H9 (cell line): ENCODE measurements at regions not wholly inside any gene's neighbourhood (a gene's known extent, or its start where the extent isn't known, plus 50 kb on each side); places are given as distances from the start of the nearest gene placed in this dataset.

Experiments used
- DNase-seq: peaks from one replicate; pipeline ENCODE4 v3.0.0-alpha.2; 2017
- H2AFZ ChIP-seq: one replicate; pipeline ENCODE4 v1.6.1; 2013; ENCODE audit warnings: mild to moderate bottlenecking, low read length, control low read depth, moderate library complexity
- H2AK5ac ChIP-seq: 2 replicates; pipeline ENCODE4 v1.6.1; 2013; ENCODE audit warnings: low read length, control low read depth, mixed read lengths; ENCODE audit not compliant: insufficient read length
- H2BK120ac ChIP-seq: one replicate; pipeline ENCODE4 v1.6.1; 2013; ENCODE audit warnings: low read depth, mild to moderate bottlenecking, low read length, control low read depth, inconsistent platforms; ENCODE audit not compliant: poor library complexity, severe bottlenecking
- H2BK12ac ChIP-seq: 2 replicates; pipeline ENCODE4 v1.6.1; 2013; ENCODE audit warnings: low read length, control low read depth, mixed read lengths, low read depth; ENCODE audit not compliant: insufficient read length
- H2BK15ac ChIP-seq: 2 replicates; pipeline ENCODE4 v1.6.1; 2013; ENCODE audit warnings: low read depth, low read length, control low read depth
- H2BK20ac ChIP-seq: one replicate; pipeline ENCODE4 v1.6.1; 2013; ENCODE audit warnings: low read depth, mild to moderate bottlenecking, low read length, control low read depth, inconsistent platforms; ENCODE audit not compliant: poor library complexity, severe bottlenecking
- H2BK5ac ChIP-seq: 2 replicates; pipeline ENCODE4 v1.6.1; 2013; ENCODE audit warnings: low read length, control low read depth, mixed read lengths; ENCODE audit not compliant: insufficient read length
- H3K14ac ChIP-seq: 2 replicates; pipeline ENCODE4 v1.6.1; 2013; ENCODE audit warnings: low read length, control low read depth; ENCODE audit not compliant: insufficient read depth
- H3K18ac ChIP-seq: 2 replicates; pipeline ENCODE4 v1.6.1; 2013; ENCODE audit warnings: low read depth, mild to moderate bottlenecking, mixed read lengths, low read length, control low read depth; ENCODE audit not compliant: insufficient read length
- H3K23ac ChIP-seq: 2 replicates; pipeline ENCODE4 v1.6.1; 2013; ENCODE audit warnings: low read length, control low read depth, mixed read lengths, low read depth; ENCODE audit not compliant: insufficient read length
- H3K23me2 ChIP-seq: 2 replicates; pipeline ENCODE4 v1.6.1; 2013; ENCODE audit warnings: low read depth, mild to moderate bottlenecking, mixed read lengths, low read length, control low read depth; ENCODE audit not compliant: insufficient read length, poor library complexity, severe bottlenecking
- H3K27ac ChIP-seq: 2 replicates; pipeline ENCODE4 v1.5.1; 2013; ENCODE audit warnings: low read length, control low read depth, mixed read lengths, low read depth; ENCODE audit not compliant: insufficient read length
- H3K27me3 ChIP-seq: 2 replicates; pipeline ENCODE4 v1.6.1; 2013; ENCODE audit warnings: low read length, control low read depth, inconsistent platforms; ENCODE audit not compliant: insufficient read depth
- H3K4ac ChIP-seq: 2 replicates; pipeline ENCODE4 v1.6.1; 2013; ENCODE audit warnings: low read depth, mild to moderate bottlenecking, control low read depth, inconsistent platforms, low read length, moderate library complexity
- H3K4me1 ChIP-seq: 2 replicates; pipeline ENCODE4 v1.6.1; 2013; ENCODE audit warnings: low read length, control low read depth, inconsistent platforms; ENCODE audit not compliant: insufficient read depth
- H3K4me2 ChIP-seq: 2 replicates; pipeline ENCODE4 v1.6.1; 2013; ENCODE audit warnings: low read length, control low read depth, mixed read lengths; ENCODE audit not compliant: insufficient read length, insufficient read depth
- H3K56ac ChIP-seq: 2 replicates; pipeline ENCODE4 v1.6.1; 2013; ENCODE audit warnings: low read depth, mild to moderate bottlenecking, mixed read lengths, low read length, control low read depth; ENCODE audit not compliant: insufficient read length
- H3K79me1 ChIP-seq: 2 replicates; pipeline ENCODE4 v1.6.1; 2013; ENCODE audit warnings: low read depth, mild to moderate bottlenecking, moderate library complexity, low read length, control low read depth, inconsistent platforms; ENCODE audit not compliant: insufficient read depth, poor library complexity, severe bottlenecking
- H3K79me2 ChIP-seq: 2 replicates; pipeline ENCODE4 v1.6.1; 2013; ENCODE audit warnings: low read length, control low read depth, inconsistent platforms; ENCODE audit not compliant: insufficient read depth
- H3K9ac ChIP-seq: 2 replicates; pipeline ENCODE4 v1.6.1; 2013; ENCODE audit warnings: low read length, control low read depth, mixed read lengths; ENCODE audit not compliant: insufficient read length; ENCODE audit errors: extremely low read depth
- H3K9me3 ChIP-seq: one replicate; pipeline ENCODE4 v1.6.1; 2013; ENCODE audit warnings: low read depth, low read length, inconsistent platforms; ENCODE audit not compliant: control insufficient read depth
- H3T11ph ChIP-seq: one replicate; pipeline ENCODE4 v1.6.1; 2013; ENCODE audit warnings: mild to moderate bottlenecking, low read length, control low read depth, inconsistent platforms
- H4K20me1 ChIP-seq: one replicate; pipeline ENCODE4 v1.6.1; 2013; ENCODE audit not compliant: control insufficient read depth, insufficient read length, insufficient read depth
- H4K5ac ChIP-seq: 2 replicates; pipeline ENCODE4 v1.6.1; 2013; ENCODE audit warnings: low read depth, mild to moderate bottlenecking, mixed read lengths, low read length, control low read depth; ENCODE audit not compliant: insufficient read length
- H4K8ac ChIP-seq: replicated peaks from 2 replicates; pipeline ENCODE4 v1.6.1; 2013; ENCODE audit warnings: low read length, control low read depth, mixed read lengths, low read depth; ENCODE audit not compliant: insufficient read length
- H4K91ac ChIP-seq: 2 replicates; pipeline ENCODE4 v1.6.1; 2013; ENCODE audit warnings: low read depth, mild to moderate bottlenecking, moderate library complexity, mixed read lengths, low read length, control low read depth; ENCODE audit not compliant: insufficient read length
- H3K27ac Mint-ChIP-seq, 3 experiments: 2 replicates in 2 of 3; 3 replicates in 1 of 3; pipeline ENCODE4 v1.8.0; 2020 to 2021; ENCODE audit warnings: mixed read lengths in 3 of 3, mild to moderate bottlenecking in 1 of 3, moderate library complexity in 1 of 3
- H3K27me3 Mint-ChIP-seq: 2 replicates; pipeline ENCODE4 v1.8.0; 2021; ENCODE audit warnings: low read depth, mild to moderate bottlenecking, moderate library complexity, mixed read lengths
- H3K36me3 Mint-ChIP-seq, 3 experiments: 2 replicates in 2 of 3; 3 replicates in 1 of 3; pipeline ENCODE4 v1.8.0; 2020 to 2021; ENCODE audit warnings: low read depth in 3 of 3, mixed read lengths in 3 of 3; ENCODE audit not compliant: insufficient read depth in 1 of 3
- H3K4me1 Mint-ChIP-seq, 2 experiments: 2 replicates each; pipeline ENCODE4 v1.8.0; 2020; ENCODE audit warnings: mixed read lengths in 2 of 2
- H3K4me3 Mint-ChIP-seq, 2 experiments: 2 replicates in 1 of 2; 3 replicates in 1 of 2; pipeline ENCODE4 v1.8.0; 2020 to 2021; ENCODE audit warnings: mild to moderate bottlenecking in 2 of 2, mixed read lengths in 2 of 2, moderate library complexity in 1 of 2
- H3K9me3 Mint-ChIP-seq, 2 experiments: 2 replicates in 1 of 2; 3 replicates in 1 of 2; pipeline ENCODE4 v1.8.0; 2020; ENCODE audit warnings: mild to moderate bottlenecking in 2 of 2, mixed read lengths in 2 of 2, moderate library complexity in 1 of 2
- WGBS: extraction: QIAGEN DNeasy Blood & Tissue Kit; methylation state at CpG from one replicate; pipeline ENCODE4 v1.1.7; 2013; ENCODE audit warnings: missing lambda C conversion rate, low lambda C conversion rate, mixed read lengths; ENCODE audit not compliant: insufficient read length; ENCODE audit errors: extremely low coverage; 5-methylcytosine and 5-hydroxymethylcytosine counted together
- TF ChIP-seq, protein P1 (sequence below): fragments of 200-600 bp; sonication (generic); conservative IDR thresholded peaks from 3 replicates; pipeline ENCODE4 v1.8.0; 2021; ENCODE audit warnings: antibody characterized with exemption, mild to moderate bottlenecking

DNA sequence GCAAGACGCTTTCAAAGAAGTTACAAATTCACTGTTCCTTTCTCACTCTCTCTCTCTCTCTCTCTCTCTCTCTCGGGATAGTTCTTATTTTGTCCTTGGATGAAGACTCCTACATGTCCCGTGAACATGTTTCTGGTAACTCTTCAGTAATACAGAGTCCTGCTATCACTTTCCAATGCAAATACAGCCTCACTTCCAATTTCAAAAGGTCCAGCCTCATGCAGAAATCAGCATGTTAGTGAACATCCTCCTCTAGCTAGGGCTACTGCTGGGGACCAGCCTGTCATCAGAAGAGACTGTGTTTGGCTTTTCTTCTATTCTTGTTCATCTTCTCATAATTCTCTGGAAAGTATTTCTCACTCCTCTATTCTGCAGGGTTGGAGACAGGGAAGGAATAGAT, 1306.7 kb upstream of the CELF4 start:
- no peak overlapping the region for H3T11ph ChIP-seq
- H3K9me3 Mint-ChIP-seq: no peaks in the 10 kb centered on the region
- H2BK120ac ChIP-seq: no peak overlapping the region
- H3K4me1 Mint-ChIP-seq: peaks cover 2 to 6% of the 10 kb centered on the region in 2 experiments; a peak in 2 of 4 replicates
- H3K9ac ChIP-seq: no peak overlapping the region
- no peak overlapping the region for H2AK5ac ChIP-seq
- H3K18ac ChIP-seq: no peak overlapping the region
- no peak overlapping the region for H3K4me2 ChIP-seq
- no peaks in the 10 kb centered on the region for H3K79me2 ChIP-seq
- no peak for DNase-seq
- H4K8ac ChIP-seq: no peak overlapping the region
- H3K27ac ChIP-seq: no peak overlapping the region
- H4K91ac ChIP-seq: no peak overlapping the region
- no peaks in the 10 kb centered on the region for H3K4me1 ChIP-seq
- H2AFZ ChIP-seq: no peak overlapping the region
- H2BK12ac ChIP-seq: no peak overlapping the region
- H3K27ac Mint-ChIP-seq: no peak overlapping the region; a peak in 1 of 7 replicates
- no peaks in the 10 kb centered on the region for H3K36me3 Mint-ChIP-seq
- H3K4ac ChIP-seq: no peak overlapping the region
- H3K27me3 Mint-ChIP-seq: no peaks in the 10 kb centered on the region
- no CpG with 5 or more reads among the region's 3 CpGs for WGBS
- no peak overlapping the region for H3K56ac ChIP-seq
- H2BK5ac ChIP-seq: no peak overlapping the region
- no peaks in the 10 kb centered on the region for H3K23me2 ChIP-seq
- no peaks in the 10 kb centered on the region for H4K20me1 ChIP-seq
- TF ChIP-seq, protein P1, sequence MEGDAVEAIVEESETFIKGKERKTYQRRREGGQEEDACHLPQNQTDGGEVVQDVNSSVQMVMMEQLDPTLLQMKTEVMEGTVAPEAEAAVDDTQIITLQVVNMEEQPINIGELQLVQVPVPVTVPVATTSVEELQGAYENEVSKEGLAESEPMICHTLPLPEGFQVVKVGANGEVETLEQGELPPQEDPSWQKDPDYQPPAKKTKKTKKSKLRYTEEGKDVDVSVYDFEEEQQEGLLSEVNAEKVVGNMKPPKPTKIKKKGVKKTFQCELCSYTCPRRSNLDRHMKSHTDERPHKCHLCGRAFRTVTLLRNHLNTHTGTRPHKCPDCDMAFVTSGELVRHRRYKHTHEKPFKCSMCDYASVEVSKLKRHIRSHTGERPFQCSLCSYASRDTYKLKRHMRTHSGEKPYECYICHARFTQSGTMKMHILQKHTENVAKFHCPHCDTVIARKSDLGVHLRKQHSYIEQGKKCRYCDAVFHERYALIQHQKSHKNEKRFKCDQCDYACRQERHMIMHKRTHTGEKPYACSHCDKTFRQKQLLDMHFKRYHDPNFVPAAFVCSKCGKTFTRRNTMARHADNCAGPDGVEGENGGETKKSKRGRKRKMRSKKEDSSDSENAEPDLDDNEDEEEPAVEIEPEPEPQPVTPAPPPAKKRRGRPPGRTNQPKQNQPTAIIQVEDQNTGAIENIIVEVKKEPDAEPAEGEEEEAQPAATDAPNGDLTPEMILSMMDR: no peak
- no peak overlapping the region for H3K23ac ChIP-seq
- no peak overlapping the region for H4K5ac ChIP-seq
- no peak overlapping the region for H3K14ac ChIP-seq
- H3K27me3 ChIP-seq: no peaks in the 10 kb centered on the region
- no peak overlapping the region for H2BK20ac ChIP-seq
- no peak overlapping the region for H2BK15ac ChIP-seq
- H3K9me3 ChIP-seq: no peaks in the 10 kb centered on the region
- no peaks in the 10 kb centered on the region for H3K79me1 ChIP-seq
- no peak overlapping the region for H3K4me3 Mint-ChIP-seq
